H9 (cell line): ENCODE measurements at regions not wholly inside any gene's neighbourhood (a gene's known extent, or its start where the extent isn't known, plus 50 kb on each side); places are given as distances from the start of the nearest gene placed in this dataset.

Experiments
- DNase-seq: peaks from one replicate; pipeline ENCODE4 v3.0.0-alpha.2; 2017
- H2AFZ ChIP-seq: one replicate; pipeline ENCODE4 v1.6.1; 2013; ENCODE audit warnings: mild to moderate bottlenecking, low read length, control low read depth, moderate library complexity
- H2AK5ac ChIP-seq: 2 replicates; pipeline ENCODE4 v1.6.1; 2013; ENCODE audit warnings: low read length, control low read depth, mixed read lengths; ENCODE audit not compliant: insufficient read length
- H2BK120ac ChIP-seq: one replicate; pipeline ENCODE4 v1.6.1; 2013; ENCODE audit warnings: low read depth, mild to moderate bottlenecking, low read length, control low read depth, inconsistent platforms; ENCODE audit not compliant: poor library complexity, severe bottlenecking
- H2BK12ac ChIP-seq: 2 replicates; pipeline ENCODE4 v1.6.1; 2013; ENCODE audit warnings: low read length, control low read depth, mixed read lengths, low read depth; ENCODE audit not compliant: insufficient read length
- H2BK15ac ChIP-seq: 2 replicates; pipeline ENCODE4 v1.6.1; 2013; ENCODE audit warnings: low read depth, low read length, control low read depth
- H2BK20ac ChIP-seq: one replicate; pipeline ENCODE4 v1.6.1; 2013; ENCODE audit warnings: low read depth, mild to moderate bottlenecking, low read length, control low read depth, inconsistent platforms; ENCODE audit not compliant: poor library complexity, severe bottlenecking
- H2BK5ac ChIP-seq: 2 replicates; pipeline ENCODE4 v1.6.1; 2013; ENCODE audit warnings: low read length, control low read depth, mixed read lengths; ENCODE audit not compliant: insufficient read length
- H3K14ac ChIP-seq: 2 replicates; pipeline ENCODE4 v1.6.1; 2013; ENCODE audit warnings: low read length, control low read depth; ENCODE audit not compliant: insufficient read depth
- H3K18ac ChIP-seq: 2 replicates; pipeline ENCODE4 v1.6.1; 2013; ENCODE audit warnings: low read depth, mild to moderate bottlenecking, mixed read lengths, low read length, control low read depth; ENCODE audit not compliant: insufficient read length
- H3K23ac ChIP-seq: 2 replicates; pipeline ENCODE4 v1.6.1; 2013; ENCODE audit warnings: low read length, control low read depth, mixed read lengths, low read depth; ENCODE audit not compliant: insufficient read length
- H3K23me2 ChIP-seq: 2 replicates; pipeline ENCODE4 v1.6.1; 2013; ENCODE audit warnings: low read depth, mild to moderate bottlenecking, mixed read lengths, low read length, control low read depth; ENCODE audit not compliant: insufficient read length, poor library complexity, severe bottlenecking
- H3K27ac ChIP-seq: 2 replicates; pipeline ENCODE4 v1.5.1; 2013; ENCODE audit warnings: low read length, control low read depth, mixed read lengths, low read depth; ENCODE audit not compliant: insufficient read length
- H3K27me3 ChIP-seq: 2 replicates; pipeline ENCODE4 v1.6.1; 2013; ENCODE audit warnings: low read length, control low read depth, inconsistent platforms; ENCODE audit not compliant: insufficient read depth
- H3K4ac ChIP-seq: 2 replicates; pipeline ENCODE4 v1.6.1; 2013; ENCODE audit warnings: low read depth, mild to moderate bottlenecking, control low read depth, inconsistent platforms, low read length, moderate library complexity
- H3K4me1 ChIP-seq: 2 replicates; pipeline ENCODE4 v1.6.1; 2013; ENCODE audit warnings: low read length, control low read depth, inconsistent platforms; ENCODE audit not compliant: insufficient read depth
- H3K4me2 ChIP-seq: 2 replicates; pipeline ENCODE4 v1.6.1; 2013; ENCODE audit warnings: low read length, control low read depth, mixed read lengths; ENCODE audit not compliant: insufficient read length, insufficient read depth
- H3K56ac ChIP-seq: 2 replicates; pipeline ENCODE4 v1.6.1; 2013; ENCODE audit warnings: low read depth, mild to moderate bottlenecking, mixed read lengths, low read length, control low read depth; ENCODE audit not compliant: insufficient read length
- H3K79me1 ChIP-seq: 2 replicates; pipeline ENCODE4 v1.6.1; 2013; ENCODE audit warnings: low read depth, mild to moderate bottlenecking, moderate library complexity, low read length, control low read depth, inconsistent platforms; ENCODE audit not compliant: insufficient read depth, poor library complexity, severe bottlenecking
- H3K79me2 ChIP-seq: 2 replicates; pipeline ENCODE4 v1.6.1; 2013; ENCODE audit warnings: low read length, control low read depth, inconsistent platforms; ENCODE audit not compliant: insufficient read depth
- H3K9ac ChIP-seq: 2 replicates; pipeline ENCODE4 v1.6.1; 2013; ENCODE audit warnings: low read length, control low read depth, mixed read lengths; ENCODE audit not compliant: insufficient read length; ENCODE audit errors: extremely low read depth
- H3K9me3 ChIP-seq: one replicate; pipeline ENCODE4 v1.6.1; 2013; ENCODE audit warnings: low read depth, low read length, inconsistent platforms; ENCODE audit not compliant: control insufficient read depth
- H3T11ph ChIP-seq: one replicate; pipeline ENCODE4 v1.6.1; 2013; ENCODE audit warnings: mild to moderate bottlenecking, low read length, control low read depth, inconsistent platforms
- H4K20me1 ChIP-seq: one replicate; pipeline ENCODE4 v1.6.1; 2013; ENCODE audit not compliant: control insufficient read depth, insufficient read length, insufficient read depth
- H4K5ac ChIP-seq: 2 replicates; pipeline ENCODE4 v1.6.1; 2013; ENCODE audit warnings: low read depth, mild to moderate bottlenecking, mixed read lengths, low read length, control low read depth; ENCODE audit not compliant: insufficient read length
- H4K8ac ChIP-seq: replicated peaks from 2 replicates; pipeline ENCODE4 v1.6.1; 2013; ENCODE audit warnings: low read length, control low read depth, mixed read lengths, low read depth; ENCODE audit not compliant: insufficient read length
- H4K91ac ChIP-seq: 2 replicates; pipeline ENCODE4 v1.6.1; 2013; ENCODE audit warnings: low read depth, mild to moderate bottlenecking, moderate library complexity, mixed read lengths, low read length, control low read depth; ENCODE audit not compliant: insufficient read length
- H3K27ac Mint-ChIP-seq, 3 experiments: 2 replicates in 2 of 3; 3 replicates in 1 of 3; pipeline ENCODE4 v1.8.0; 2020 to 2021; ENCODE audit warnings: mixed read lengths in 3 of 3, mild to moderate bottlenecking in 1 of 3, moderate library complexity in 1 of 3
- H3K27me3 Mint-ChIP-seq: 2 replicates; pipeline ENCODE4 v1.8.0; 2021; ENCODE audit warnings: low read depth, mild to moderate bottlenecking, moderate library complexity, mixed read lengths
- H3K36me3 Mint-ChIP-seq, 3 experiments: 2 replicates in 2 of 3; 3 replicates in 1 of 3; pipeline ENCODE4 v1.8.0; 2020 to 2021; ENCODE audit warnings: low read depth in 3 of 3, mixed read lengths in 3 of 3; ENCODE audit not compliant: insufficient read depth in 1 of 3
- H3K4me1 Mint-ChIP-seq, 2 experiments: 2 replicates each; pipeline ENCODE4 v1.8.0; 2020; ENCODE audit warnings: mixed read lengths in 2 of 2
- H3K4me3 Mint-ChIP-seq, 2 experiments: 2 replicates in 1 of 2; 3 replicates in 1 of 2; pipeline ENCODE4 v1.8.0; 2020 to 2021; ENCODE audit warnings: mild to moderate bottlenecking in 2 of 2, mixed read lengths in 2 of 2, moderate library complexity in 1 of 2
- H3K9me3 Mint-ChIP-seq, 2 experiments: 2 replicates in 1 of 2; 3 replicates in 1 of 2; pipeline ENCODE4 v1.8.0; 2020; ENCODE audit warnings: mild to moderate bottlenecking in 2 of 2, mixed read lengths in 2 of 2, moderate library complexity in 1 of 2
- CTCF ChIP-seq: fragments of 200-600 bp; sonication (generic); conservative IDR thresholded peaks from 3 replicates; pipeline ENCODE4 v1.8.0; 2021; ENCODE audit warnings: antibody characterized with exemption, mild to moderate bottlenecking
- WGBS: extraction: QIAGEN DNeasy Blood & Tissue Kit; methylation state at CpG from one replicate; pipeline ENCODE4 v1.1.7; 2013; ENCODE audit warnings: missing lambda C conversion rate, low lambda C conversion rate, mixed read lengths; ENCODE audit not compliant: insufficient read length; ENCODE audit errors: extremely low coverage; 5-methylcytosine and 5-hydroxymethylcytosine counted together

- H3T11ph ChIP-seq, result no peak overlapping the region
- TF ChIP-seq CTCF, result no peak
- H3K4me3 Mint-ChIP-seq, result no peak overlapping the region
Observed at GRCh38 chr17:6325741-6326140, 109.2 kb downstream of the AIPL1 start.

More at GRCh38 chr17:6325741-6326140, 109.2 kb downstream of the AIPL1 start:
- Histone ChIP-seq H2BK12ac (no peak overlapping the region), H2BK5ac (no peak overlapping the region), H2AFZ (no peak overlapping the region), H2BK15ac (no peak overlapping the region), H3K4ac (no peak overlapping the region), H3K4me2 (no peak overlapping the region), H2AK5ac (no peak overlapping the region), H3K27me3 (no peaks in the 10 kb centered on the region), H3K79me2 (no peaks in the 10 kb centered on the region), H2BK20ac (no peak overlapping the region), H3K56ac (no peak overlapping the region), H4K20me1 (no peaks in the 10 kb centered on the region), H2BK120ac (no peak overlapping the region), H3K9ac (no peak overlapping the region), H3K9me3 (no peaks in the 10 kb centered on the region), H3K23ac (no peak overlapping the region), H3K79me1 (no peaks in the 10 kb centered on the region), H4K91ac (no peak overlapping the region), H3K4me1 (no peaks in the 10 kb centered on the region), H3K14ac (no peak overlapping the region), H3K18ac (no peak overlapping the region), H3K23me2 (no peaks in the 10 kb centered on the region), H3K27ac (no peak overlapping the region), H4K5ac (no peak overlapping the region), H4K8ac (no peak overlapping the region)
- Mint-ChIP-seq H3K9me3 (no peaks in the 10 kb centered on the region; a peak in 1 of 5 replicates), H3K36me3 (no peaks in the 10 kb centered on the region), H3K27ac (no peak overlapping the region; a peak in 1 of 7 replicates), H3K27me3 (peaks cover 16% of the 10 kb centered on the region), H3K4me1 (peaks cover 2 to 10% of the 10 kb centered on the region in 2 experiments; a peak in 3 of 4 replicates)
- WGBS, result no CpG with 5 or more reads among the region's 8 CpGs
- no peak for DNase-seq
